GM12878 (cell line): ENCODE measurements at regions not wholly inside any gene's neighbourhood (a gene's known extent, or its start where the extent isn't known, plus 50 kb on each side); places are given as distances from the start of the nearest gene placed in this dataset.

Experiments
- ATAC-seq: fragments of 200-7000 bp; cut with Tn5 transposase; 3 replicates; pipeline ENCODE4 v1.9.1; 2020; ENCODE audit warnings: mild to moderate bottlenecking, moderate library complexity
- BruUV-seq: library from RNA; stranded (reverse); fragments of 400-500 nt; replicated peaks from 2 replicates; lab custom pipeline; 2021; lab: Mats Ljungman, UMichigan
- CTCF ChIA-PET: fragments of 300-600 bp; sonication (Branson Sonifier 250); formaldehyde crosslinking; extraction: SDS; loops from one replicate; lab custom pipeline; 2021; ENCODE audit warnings: inconsistent platforms; lab: Yijun Ruan, JAX
- POLR2A ChIA-PET: fragments of 350-600 bp; formaldehyde crosslinking; extraction: SDS; loops from one replicate; lab custom pipeline; 2021; ENCODE audit warnings: inconsistent platforms; lab: Charles Lee
- RAD21 ChIA-PET: fragments of 300-600 bp; sonication (Branson Sonifier 250); formaldehyde crosslinking; loops from one replicate; lab custom pipeline; 2023; ENCODE audit warnings: antibody characterized with exemption; ENCODE audit not compliant: unreplicated experiment; lab: Charles Lee
- SMC1A ChIA-PET: fragments of 300-600 bp; sonication (Branson Sonifier 250); formaldehyde crosslinking; loops from one replicate; lab custom pipeline; 2023; ENCODE audit not compliant: unreplicated experiment, uncharacterized antibody; lab: Charles Lee
- DNase-seq: peaks from one replicate; pipeline ENCODE4 v3.0.0-alpha.2; 2011; ENCODE audit warnings: low read depth, low spot score
- FAIRE-seq: peaks from 3 replicates; lab custom pipeline; 2011; peaks lifted over from hg19 to GRCh38; lab: Jason Lieb, UNC
- H2AFZ ChIP-seq: 2 replicates; pipeline ENCODE4 v1.6.0; 2011; ENCODE audit warnings: low read depth, low read length, control low read depth; ENCODE audit not compliant: control insufficient read depth
- H3K27ac ChIP-seq: 2 replicates; pipeline ENCODE4 v1.5.1; 2011; ENCODE audit warnings: control low read depth; ENCODE audit not compliant: control insufficient read depth, insufficient read depth
- H3K27me3 ChIP-seq, 2 experiments: replicated peaks in 1 of 2; 2 replicates each; pipeline versions ENCODE4 v1.6.0 to v1.6.1; 2011; ENCODE audit warnings: low read length in 1 of 2; ENCODE audit not compliant: control insufficient read depth in 2 of 2, insufficient read depth in 2 of 2
- H3K36me3 ChIP-seq, 2 experiments: 2 replicates each; pipeline ENCODE4 v1.5.1; 2011; ENCODE audit warnings: low read length in 1 of 2; ENCODE audit not compliant: control insufficient read depth in 2 of 2, insufficient read depth in 2 of 2
- H3K4me1 ChIP-seq: 2 replicates; pipeline ENCODE4 v1.6.1; 2011; ENCODE audit warnings: mild to moderate bottlenecking, low read length, moderate library complexity, mixed read lengths; ENCODE audit not compliant: control insufficient read depth, insufficient read depth
- H3K4me2 ChIP-seq: 2 replicates; pipeline ENCODE4 v1.6.0; 2011; ENCODE audit warnings: control low read depth; ENCODE audit not compliant: control insufficient read depth, insufficient read depth
- H3K4me3 ChIP-seq: fragments of 200-600 bp; sonication (generic); 2 replicates; pipeline ENCODE4 v1.5.1; 2016
- H3K79me2 ChIP-seq: 2 replicates; pipeline ENCODE4 v1.6.0; 2011; ENCODE audit warnings: low read length; ENCODE audit not compliant: control insufficient read depth, insufficient read depth
- H3K9ac ChIP-seq: 2 replicates; pipeline ENCODE4 v1.8.0; 2011; ENCODE audit warnings: low read length, control low read depth, mixed read lengths; ENCODE audit not compliant: control insufficient read depth, insufficient read depth
- H3K9me3 ChIP-seq: replicated peaks from 3 replicates; pipeline ENCODE4 v1.5.1; 2011; ENCODE audit warnings: mild to moderate bottlenecking, low read length; ENCODE audit not compliant: control insufficient read depth, insufficient read depth
- H4K20me1 ChIP-seq: 2 replicates; pipeline ENCODE4 v1.6.0; 2011; ENCODE audit not compliant: control insufficient read depth, insufficient read depth
- CREB1 ChIP-seq: IDR thresholded peaks from 2 replicates; pipeline ENCODE4 v1.6.1; 2012; ENCODE audit warnings: low read depth, mild to moderate bottlenecking, inconsistent platforms
- CTCF ChIP-seq, 3 experiments: IDR thresholded peaks in 2 of 3; conservative IDR thresholded peaks in 1 of 3; 2 replicates each; pipeline ENCODE4 v1.5.1; 2011; ENCODE audit warnings: low read depth in 3 of 3, low read length in 3 of 3, mild to moderate bottlenecking in 3 of 3, control low read depth in 2 of 3, moderate library complexity in 2 of 3, inconsistent platforms in 1 of 3, mixed read lengths in 1 of 3; ENCODE audit not compliant: control insufficient read depth in 2 of 3, insufficient read depth in 1 of 3; ENCODE audit errors: extremely low read depth in 1 of 3
- EGR1 ChIP-seq, 2 experiments: IDR thresholded peaks; 1 replicate in 1 of 2; 2 replicates in 1 of 2; pipeline ENCODE4 v1.6.1; 2011 to 2012; ENCODE audit warnings: low read depth in 2 of 2, low read length in 2 of 2, borderline replicate concordance in 1 of 2, mild to moderate bottlenecking in 1 of 2, moderate library complexity in 1 of 2
- POLR2A ChIP-seq: IDR thresholded peaks from 2 replicates; pipeline ENCODE4 v1.6.1; 2011; ENCODE audit warnings: low read depth, mild to moderate bottlenecking, low read length
- RELA ChIP-seq: fragments of 450-650 bp; IDR thresholded peaks from 2 replicates; pipeline ENCODE4 v1.8.0; 2014; ENCODE audit warnings: borderline replicate concordance; ENCODE audit not compliant: partially characterized antibody
- YBX1 ChIP-seq: fragments of 450-650 bp; IDR thresholded peaks from 2 replicates; pipeline ENCODE4 v1.6.1; 2016; ENCODE audit warnings: antibody characterized with exemption
- ZBED1 ChIP-seq: IDR thresholded peaks from 2 replicates; pipeline ENCODE4 v1.6.1; 2016; ENCODE audit warnings: borderline replicate concordance
- WGBS: methylation state at CpG from one replicate; pipeline ENCODE4 v1.1.6; 2016; ENCODE audit warnings: low lambda C conversion rate; ENCODE audit not compliant: insufficient replicate concordance, insufficient coverage; ENCODE audit errors: missing lambda C conversion rate; 5-methylcytosine and 5-hydroxymethylcytosine counted together
- in situ Hi-C: fragments of 300-500 bp; cut with MboI; formaldehyde crosslinking; loops from 9 replicates; pipeline ENCODE4 v1.14.3; 2018; ENCODE audit warnings: mixed read lengths
- intact Hi-C: fragments of 100-400 bp; cut with micrococcal nuclease; formaldehyde crosslinking; loops from one replicate; pipeline ENCODE4 v1.14.2; 2022; ENCODE audit not compliant: unreplicated experiment

- ChIA-PET CTCF (interaction anchor here (2.3 kb wide), 1 partner anchor 21 kb away, joined by 7 read pairs; no protein-coding TSS in a partner anchor), POLR2A (interaction anchor here (0.7 to 0.9 kb wide), 2 partner anchors 10 to 60 kb away, joined by 3 to 7 read pairs; no protein-coding TSS in a partner anchor), RAD21 (interaction anchor here (0.7 kb wide), 2 partner anchors 9 to 215 kb away, joined by 5 read pairs; no protein-coding TSS in a partner anchor), SMC1A (interaction anchor here (0.8 to 2.0 kb wide), 4 partner anchors 8 to 183 kb away, joined by 3 to 9 read pairs (median 4); no protein-coding TSS in a partner anchor)
- Histone ChIP-seq H3K9me3 (no peaks in the 10 kb centered on the region), H3K9ac (no peak overlapping the region), H3K4me2 (no peak overlapping the region), H3K4me3 (no peak overlapping the region), H3K36me3 (no peaks in the 10 kb centered on the region), H4K20me1 (no peaks in the 10 kb centered on the region), H3K4me1 (no peaks in the 10 kb centered on the region), H2AFZ (no peak overlapping the region), H3K27me3 (no peaks in the 10 kb centered on the region; a peak in 1 of 4 replicates), H3K27ac (no peak overlapping the region), H3K79me2 (no peaks in the 10 kb centered on the region)
- in situ Hi-C loops (no loop called here), intact Hi-C loops (no loop called here)
- no peak for ATAC-seq
- no peak for FAIRE-seq
- TF ChIP-seq CTCF (IDR thresholded peaks at IDR 0.05 in 2 of 3, conservative IDR thresholded peaks at IDR 0.05 in 1 of 3; ENCODE audit: control insufficient read depth in 2 of 3, extremely low read depth in 1 of 3, insufficient read depth in 1 of 3, low read depth in 3 of 3, low read length in 3 of 3) (no peak), POLR2A (no peak), CREB1 (no peak), EGR1 (IDR thresholded peaks at IDR 0.05; ENCODE audit: borderline replicate concordance in 1 of 2, low read depth in 2 of 2, low read length in 2 of 2) (no peak), ZBED1 (no peak), RELA (no peak), YBX1 (no peak)
- WGBS, result 35% methylated on average over 5 of the region's 5 CpGs
- DNase-seq, result no peak
- BruUV-seq, result no TSS peak
These were observed 168.4 kb upstream of the EGLN3 start for GRCh38 chr14:34119107-34119858.
